ENCODE measurements at regions not wholly inside any gene's neighbourhood (a gene's known extent, or its start where the extent isn't known, plus 50 kb on each side); places are given as distances from the start of the nearest gene placed in this dataset.

GRCh38 chr11:122399375-122399774 is 256.1 kb upstream of the UBASH3B start:
- TF ChIP-seq CTCF (IDR thresholded peaks at IDR 0.05) (no peak), POLR2A (IDR thresholded peaks at IDR 0.05) (no peak)

Data from body of pancreas (tissue), 4 donors.